ENCODE measurements at regions not wholly inside any gene's neighbourhood (a gene's known extent, or its start where the extent isn't known, plus 50 kb on each side); places are given as distances from the start of the nearest gene placed in this dataset.

GRCh38 chr9:129544761-129545160 is 76.1 kb downstream of the C9orf50 start:
- H3K36me3 ChIP-seq (ENCODE audit: control insufficient read depth, low read length): no peaks in the 10 kb centered on the region
- H3K4me1 ChIP-seq (ENCODE audit: control insufficient read depth, low read length): no peaks in the 10 kb centered on the region
- no peak overlapping the region for H3K27ac ChIP-seq (ENCODE audit: low read depth, low read length)
- H3K9me2 ChIP-seq (replicated peaks; ENCODE audit: control insufficient read depth, low read length): no peaks in the 10 kb centered on the region
- no peaks in the 10 kb centered on the region for H3K9me3 ChIP-seq (ENCODE audit: control insufficient read depth, insufficient read depth, low read length)
- no peak overlapping the region for H3K4me3 ChIP-seq (ENCODE audit: low read length)
- H3F3A ChIP-seq (ENCODE audit: control insufficient read depth, insufficient read depth): no peaks in the 10 kb centered on the region
- no peak overlapping the region for H3K4me2 ChIP-seq (ENCODE audit: low read length)
- TF ChIP-seq CTCF (IDR thresholded peaks at IDR 0.05; ENCODE audit: low read depth, low read length, poor library complexity, severe bottlenecking) (no peak), EZH2phosphoT487 (IDR thresholded peaks at IDR 0.05; ENCODE audit: borderline replicate concordance, low read length) (no peak)
- no peaks in the 10 kb centered on the region for H4K20me1 ChIP-seq (ENCODE audit: control insufficient read depth, insufficient read depth, low read depth, low read length)
- H3K79me2 ChIP-seq (ENCODE audit: control insufficient read depth, low read length): no peaks in the 10 kb centered on the region
- H3K27me3 ChIP-seq (ENCODE audit: control insufficient read depth, low read length): no peaks in the 10 kb centered on the region; the same call in 1 of the 2 replicates

- Histone ChIP-seq H3K4me3 (ENCODE audit: low read length) (no peak overlapping the region), H4K20me1 (ENCODE audit: control insufficient read depth, insufficient read depth, low read depth, low read length) (no peaks in the 10 kb centered on the region)
Observed at GRCh38 chr9:129542741-129543140, 78.2 kb downstream of the C9orf50 start.

GRCh38 chr9:129541270-129541669 is 79.6 kb downstream of the C9orf50 start:
- Histone ChIP-seq H3K4me1 (ENCODE audit: control insufficient read depth, low read length) (no peaks in the 10 kb centered on the region), H3K9me3 (ENCODE audit: control insufficient read depth, insufficient read depth, low read length) (peaks cover 3% of the 10 kb centered on the region; the same call in 1 of the 2 replicates), H3K9me2 (replicated peaks; ENCODE audit: control insufficient read depth, low read length) (no peaks in the 10 kb centered on the region), H3K27ac (ENCODE audit: low read depth, low read length) (no peak overlapping the region), H3F3A (ENCODE audit: control insufficient read depth, insufficient read depth) (no peaks in the 10 kb centered on the region), H3K79me2 (ENCODE audit: control insufficient read depth, low read length) (no peaks in the 10 kb centered on the region), H4K20me1 (ENCODE audit: control insufficient read depth, insufficient read depth, low read depth, low read length) (no peaks in the 10 kb centered on the region), H3K4me3 (ENCODE audit: low read length) (no peak overlapping the region), H3K4me2 (ENCODE audit: low read length) (no peak overlapping the region), H3K36me3 (ENCODE audit: control insufficient read depth, low read length) (no peaks in the 10 kb centered on the region), H3K27me3 (ENCODE audit: control insufficient read depth, low read length) (no peaks in the 10 kb centered on the region)
- TF ChIP-seq EZH2phosphoT487 (IDR thresholded peaks at IDR 0.05; ENCODE audit: borderline replicate concordance, low read length) (no peak), CTCF (IDR thresholded peaks at IDR 0.05; ENCODE audit: low read depth, low read length, poor library complexity, severe bottlenecking) (no peak)

More at GRCh38 chr9:129542741-129543140, 78.2 kb downstream of the C9orf50 start:
- H3K9me2 ChIP-seq (replicated peaks; ENCODE audit: control insufficient read depth, low read length): no peaks in the 10 kb centered on the region
- no peaks in the 10 kb centered on the region for H3K4me1 ChIP-seq (ENCODE audit: control insufficient read depth, low read length)
- H3K27ac ChIP-seq (ENCODE audit: low read depth, low read length): no peak overlapping the region
- H3K79me2 ChIP-seq (ENCODE audit: control insufficient read depth, low read length): no peaks in the 10 kb centered on the region
- no peaks in the 10 kb centered on the region for H3F3A ChIP-seq (ENCODE audit: control insufficient read depth, insufficient read depth)
- no peak overlapping the region for H3K4me2 ChIP-seq (ENCODE audit: low read length)
- no peaks in the 10 kb centered on the region for H3K36me3 ChIP-seq (ENCODE audit: control insufficient read depth, low read length)
- TF ChIP-seq EZH2phosphoT487 (IDR thresholded peaks at IDR 0.05; ENCODE audit: borderline replicate concordance, low read length): no peak
- no peak for TF ChIP-seq CTCF (IDR thresholded peaks at IDR 0.05; ENCODE audit: low read depth, low read length, poor library complexity, severe bottlenecking)
- H3K27me3 ChIP-seq (ENCODE audit: control insufficient read depth, low read length): no peaks in the 10 kb centered on the region; the same call in 1 of the 2 replicates
- H3K9me3 ChIP-seq (ENCODE audit: control insufficient read depth, insufficient read depth, low read length): peaks cover 3% of the 10 kb centered on the region; the same call in 1 of the 2 replicates

Measured in DOHH2 (cell line).